Mesodermal cell (in vitro differentiated cells): ENCODE measurements at regions not wholly inside any gene's neighbourhood (a gene's known extent, or its start where the extent isn't known, plus 50 kb on each side); places are given as distances from the start of the nearest gene placed in this dataset.
"Not testable (repeated sequence)": the region's sequence is repeated elsewhere in the genome, so short reads cannot be mapped to it uniquely, and the experiment has no call there.

Experiments used
- H3K27ac ChIP-seq: 2 replicates; pipeline ENCODE4 v1.7.0; 2013; ENCODE audit warnings: mild to moderate bottlenecking, low read depth, low read length, moderate library complexity; ENCODE audit not compliant: severe bottlenecking
- H3K36me3 ChIP-seq: 2 replicates; pipeline ENCODE4 v1.7.1; 2013; ENCODE audit warnings: mild to moderate bottlenecking, low read length, moderate library complexity; ENCODE audit not compliant: control insufficient read depth, insufficient read depth
- H3K4me1 ChIP-seq: one replicate; pipeline ENCODE4 v1.7.1; 2013; ENCODE audit warnings: mild to moderate bottlenecking, low read length; ENCODE audit not compliant: insufficient read depth, control insufficient read depth, poor library complexity, severe bottlenecking
- H3K4me3 ChIP-seq: 2 replicates; pipeline ENCODE4 v1.7.0; 2013; ENCODE audit warnings: low read length, control low read depth, mild to moderate bottlenecking; ENCODE audit not compliant: insufficient read depth, poor library complexity, severe bottlenecking; ENCODE audit errors: extremely low read depth
- H3K9me3 ChIP-seq: 2 replicates; pipeline ENCODE4 v1.7.1; 2013; ENCODE audit warnings: mild to moderate bottlenecking, low read length, moderate library complexity; ENCODE audit not compliant: control insufficient read depth
- WGBS, 2 experiments: methylation state at CpG; one replicate each; pipeline ENCODE4 v1.1.5; 2013; ENCODE audit warnings: missing lambda C conversion rate in 2 of 2; ENCODE audit not compliant: insufficient coverage in 2 of 2; 5-methylcytosine and 5-hydroxymethylcytosine counted together

- H3K36me3 ChIP-seq = not testable (repeated sequence)
- 82 to 83% methylated on average over 1 of the region's 2 CpGs for WGBS, 2 experiments
Measured at GRCh38 chr5:106032069-106032468, 1638.7 kb downstream of the EFNA5 start.

GRCh38 chr5:106028314-106028713, 1642.4 kb downstream of the EFNA5 start:
- Histone ChIP-seq H3K4me3 (no peak overlapping the region), H3K36me3 (no peaks in the 10 kb centered on the region), H3K4me1 (no peaks in the 10 kb centered on the region), H3K9me3 (no peaks in the 10 kb centered on the region), H3K27ac (no peak overlapping the region)
- no CpG with 5 or more reads among the region's 3 CpGs for WGBS, 2 experiments

More at GRCh38 chr5:106032069-106032468, 1638.7 kb downstream of the EFNA5 start:
- H3K4me3 ChIP-seq, H3K4me1 ChIP-seq, H3K9me3 ChIP-seq, H3K27ac ChIP-seq: not testable (repeated sequence)

GRCh38 chr5:106020894-106021293, 1649.8 kb downstream of the EFNA5 start:
- Histone ChIP-seq H3K4me1 (no peaks in the 10 kb centered on the region), H3K36me3 (no peaks in the 10 kb centered on the region), H3K9me3 (no peaks in the 10 kb centered on the region), H3K4me3 (no peak overlapping the region), H3K27ac (no peak overlapping the region)
- WGBS, 2 experiments = no CpG with 5 or more reads among the region's 1 CpG

- H3K27ac ChIP-seq = no peak overlapping the region
- no peaks in the 10 kb centered on the region for H3K4me1 ChIP-seq
- H3K4me3 ChIP-seq = no peak overlapping the region
- H3K9me3 ChIP-seq = no peaks in the 10 kb centered on the region
- H3K36me3 ChIP-seq = no peaks in the 10 kb centered on the region
Measured at GRCh38 chr5:106019261-106019660, 1651.5 kb downstream of the EFNA5 start.

- WGBS, 2 experiments = 83 to 100% methylated on average over 1 of the region's 1 CpG
- H3K27ac ChIP-seq = no peak overlapping the region
Measured at GRCh38 chr5:106017243-106017857, 1653.4 kb downstream of the EFNA5 start.

GRCh38 chr5:106014262-106014661, 1656.5 kb downstream of the EFNA5 start:
- Histone ChIP-seq H3K4me3 (no peak overlapping the region), H3K9me3 (no peaks in the 10 kb centered on the region), H3K27ac (no peak overlapping the region), H3K36me3 (no peaks in the 10 kb centered on the region), H3K4me1 (no peaks in the 10 kb centered on the region)

More at GRCh38 chr5:106017243-106017857, 1653.4 kb downstream of the EFNA5 start:
- Histone ChIP-seq H3K4me3 (no peak overlapping the region), H3K36me3 (no peaks in the 10 kb centered on the region), H3K4me1 (no peaks in the 10 kb centered on the region), H3K9me3 (no peaks in the 10 kb centered on the region)

- no peaks in the 10 kb centered on the region for H3K9me3 ChIP-seq
- H3K4me3 ChIP-seq = no peak overlapping the region
- no peaks in the 10 kb centered on the region for H3K4me1 ChIP-seq
- no peaks in the 10 kb centered on the region for H3K36me3 ChIP-seq
- 92% methylated on average over 2 of the region's 2 CpGs; no CpG with 5 or more reads in 1 of the 2 experiments for WGBS, 2 experiments
- no peak overlapping the region for H3K27ac ChIP-seq
Measured at GRCh38 chr5:106006242-106006641, 1664.5 kb downstream of the EFNA5 start.

- 88% methylated on average over 1 to 3 of the region's 3 CpGs for WGBS, 2 experiments
- not testable (repeated sequence) for H3K4me3 ChIP-seq, H3K27ac ChIP-seq, H3K9me3 ChIP-seq, H3K4me1 ChIP-seq, H3K36me3 ChIP-seq
Measured at GRCh38 chr5:105998991-105999390, 1671.7 kb downstream of the EFNA5 start.

- Histone ChIP-seq H3K9me3 (no peaks in the 10 kb centered on the region), H3K4me1 (no peaks in the 10 kb centered on the region)
Measured at GRCh38 chr5:105993027-105993426, 1677.7 kb downstream of the EFNA5 start.

GRCh38 chr5:105982526-105982925, 1688.2 kb downstream of the EFNA5 start:
- H3K4me3 ChIP-seq = no peak overlapping the region
- no peaks in the 10 kb centered on the region for H3K36me3 ChIP-seq
- H3K9me3 ChIP-seq = peaks cover 4% of the 10 kb centered on the region
- 91 to 92% methylated on average over 8 to 9 of the region's 9 CpGs for WGBS, 2 experiments
- no peaks in the 10 kb centered on the region for H3K4me1 ChIP-seq
- no peak overlapping the region for H3K27ac ChIP-seq

More at GRCh38 chr5:105993027-105993426, 1677.7 kb downstream of the EFNA5 start:
- Histone ChIP-seq H3K36me3 (no peaks in the 10 kb centered on the region), H3K27ac (no peak overlapping the region), H3K4me3 (no peak overlapping the region)
- no CpG with 5 or more reads among the region's 1 CpG for WGBS, 2 experiments

- 86% methylated on average over 1 of the region's 1 CpG; no CpG with 5 or more reads in 1 of the 2 experiments for WGBS, 2 experiments
- Histone ChIP-seq H3K4me3 (no peak overlapping the region), H3K36me3 (no peaks in the 10 kb centered on the region), H3K9me3 (peaks cover 3% of the 10 kb centered on the region), H3K4me1 (no peaks in the 10 kb centered on the region), H3K27ac (no peak overlapping the region)
Measured at GRCh38 chr5:105978011-105978410, 1692.7 kb downstream of the EFNA5 start.
